Embryonic facial prominence (tissue), 1 donor: ENCODE measurements at regions not wholly inside any gene's neighbourhood (a gene's known extent, or its start where the extent isn't known, plus 50 kb on each side); places are given as distances from the start of the nearest gene placed in this dataset.
"Not testable (repeated sequence)": the region's sequence is repeated elsewhere in the genome, so short reads cannot be mapped to it uniquely, and the experiment has no call there.

ENCODE experiments used
- DNase-seq: peaks from one replicate; pipeline ENCODE4 v3.0.0-alpha.2; 2016; ENCODE audit errors: extremely low spot score

DNA sequence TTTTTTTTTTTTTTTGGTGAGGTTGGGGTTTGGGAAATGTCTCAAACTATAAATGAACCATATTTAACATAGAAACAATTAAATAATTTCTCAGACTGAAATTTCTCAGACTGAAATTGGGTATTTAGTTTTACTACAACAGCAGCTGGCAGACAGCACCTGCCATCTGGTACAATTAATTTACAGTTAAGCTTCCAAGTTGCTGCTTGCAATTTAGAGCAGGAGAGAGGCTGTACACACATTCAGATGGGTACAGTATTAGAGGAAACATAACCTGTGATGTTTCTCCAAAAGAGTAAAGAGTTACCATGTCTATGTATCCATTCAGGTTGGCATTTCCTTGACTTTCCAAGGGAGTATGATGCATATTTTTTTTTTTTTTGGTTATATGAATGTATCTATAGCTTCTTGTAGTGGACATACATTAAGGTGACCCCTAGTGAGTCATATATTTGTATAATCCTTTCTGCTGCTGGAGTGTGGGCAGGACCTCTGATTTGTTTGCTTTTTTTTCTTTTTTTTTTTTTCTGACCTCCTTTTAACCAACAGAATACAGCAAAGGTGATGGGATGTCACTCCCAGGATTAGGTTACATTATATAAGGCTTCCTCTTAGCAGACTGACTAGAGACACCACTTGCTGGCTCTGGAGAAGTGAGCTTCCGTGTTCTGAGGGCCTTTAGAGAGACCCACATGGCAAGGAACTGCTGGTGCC is 201.7 kb downstream of the PTH2R start:
- no peak for DNase-seq

DNA sequence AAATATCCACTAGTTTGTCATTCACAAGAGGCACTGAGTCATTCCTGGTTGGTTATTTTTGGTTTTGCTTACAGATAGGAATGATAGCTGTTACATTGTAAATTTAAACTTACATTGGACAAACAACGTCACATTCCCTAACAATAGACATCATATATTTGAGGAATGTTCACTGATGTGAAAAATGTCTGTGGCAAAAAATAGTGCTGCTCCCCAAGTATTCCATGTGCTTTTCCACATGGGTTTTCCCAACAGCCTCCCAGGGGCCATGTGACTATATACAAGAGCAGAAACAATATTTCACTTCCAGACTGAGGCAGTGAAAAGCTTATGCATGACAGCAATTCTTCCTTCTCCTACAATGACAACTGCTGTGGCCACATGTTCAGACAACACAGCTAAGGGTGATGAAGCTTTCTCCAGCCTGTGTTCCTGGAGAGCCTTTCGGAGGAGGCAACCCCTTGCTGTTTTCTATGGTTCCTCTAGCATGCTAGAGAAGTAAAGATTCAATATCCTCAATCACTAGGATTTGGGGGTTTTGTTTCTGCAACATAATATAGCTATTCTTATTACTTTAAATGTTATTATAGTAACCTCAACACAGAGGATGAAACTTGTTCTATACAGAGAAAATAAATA is 202.7 kb downstream of the PTH2R start:
- no peak for DNase-seq

- not testable (repeated sequence) for DNase-seq
Observed at GRCh38 chr2:208615675-208616074, 209.1 kb downstream of the PTH2R start.

- no peak for DNase-seq
Observed at GRCh38 chr2:208618220-208618619, 211.6 kb downstream of the PTH2R start.

DNA sequence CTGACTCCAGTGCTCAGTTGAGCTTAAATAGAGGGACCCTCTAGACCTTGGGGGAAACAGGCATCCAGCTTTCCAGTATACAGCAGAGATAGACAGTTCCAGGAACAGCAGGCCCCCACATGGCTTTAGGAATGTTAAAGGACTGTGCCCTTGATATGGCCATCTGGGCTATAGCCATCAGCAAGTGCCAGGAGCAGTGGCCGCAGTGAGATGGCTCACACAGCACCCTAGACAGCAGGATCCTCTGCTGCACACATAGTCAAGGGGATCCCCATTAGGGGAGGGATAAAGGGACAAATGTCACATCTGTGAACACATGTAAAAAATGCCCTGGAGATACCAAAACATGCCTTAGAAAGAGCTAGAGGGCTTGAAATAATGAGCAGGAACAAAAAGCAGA is 213.4 kb downstream of the PTH2R start:
- DNase-seq, result no peak

GRCh38 chr2:208620487-208620978 is 213.9 kb downstream of the PTH2R start:
- no peak for DNase-seq

DNA sequence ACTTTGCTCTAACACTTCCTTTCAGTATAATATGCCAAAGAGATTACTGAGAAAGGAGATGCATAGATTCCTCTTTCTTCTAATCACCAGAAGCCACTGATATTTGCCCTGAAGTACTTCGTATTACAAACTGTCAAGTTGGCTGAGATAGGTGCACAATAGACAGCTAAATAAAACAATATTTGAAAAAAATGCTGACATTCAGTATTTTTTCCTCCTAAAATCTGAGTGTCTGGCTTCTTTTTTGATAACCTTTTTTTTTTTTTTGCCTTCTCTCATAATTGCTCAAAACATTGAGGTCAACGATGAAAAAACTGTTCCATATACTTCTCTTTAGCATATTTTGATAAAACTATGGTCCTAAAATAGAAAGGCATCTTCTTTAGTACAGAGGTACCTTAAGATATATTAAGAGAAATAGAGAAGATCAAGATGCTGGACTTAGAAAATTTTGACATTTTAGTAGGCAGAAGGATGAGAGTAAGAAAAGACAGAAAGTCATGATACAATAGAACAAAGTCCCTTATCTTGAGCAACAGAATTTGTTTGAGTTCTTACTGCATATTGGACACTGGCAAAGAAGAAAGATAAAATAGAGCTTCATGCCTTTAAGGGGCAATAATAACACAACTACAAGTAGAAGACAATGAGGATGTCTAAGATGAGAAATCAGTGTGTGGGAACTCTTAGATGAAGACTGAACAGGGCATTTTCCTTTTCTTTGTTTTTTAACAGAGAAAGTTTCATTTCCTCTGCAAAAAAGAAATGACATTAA is 220.7 kb downstream of the PTH2R start:
- DNase-seq, result no peak

GRCh38 chr2:208627916-208628315 is 221.3 kb downstream of the PTH2R start:
- no peak for DNase-seq

- DNase-seq, result no peak
Observed at GRCh38 chr2:208638059-208638458, 231.5 kb downstream of the PTH2R start.

DNA sequence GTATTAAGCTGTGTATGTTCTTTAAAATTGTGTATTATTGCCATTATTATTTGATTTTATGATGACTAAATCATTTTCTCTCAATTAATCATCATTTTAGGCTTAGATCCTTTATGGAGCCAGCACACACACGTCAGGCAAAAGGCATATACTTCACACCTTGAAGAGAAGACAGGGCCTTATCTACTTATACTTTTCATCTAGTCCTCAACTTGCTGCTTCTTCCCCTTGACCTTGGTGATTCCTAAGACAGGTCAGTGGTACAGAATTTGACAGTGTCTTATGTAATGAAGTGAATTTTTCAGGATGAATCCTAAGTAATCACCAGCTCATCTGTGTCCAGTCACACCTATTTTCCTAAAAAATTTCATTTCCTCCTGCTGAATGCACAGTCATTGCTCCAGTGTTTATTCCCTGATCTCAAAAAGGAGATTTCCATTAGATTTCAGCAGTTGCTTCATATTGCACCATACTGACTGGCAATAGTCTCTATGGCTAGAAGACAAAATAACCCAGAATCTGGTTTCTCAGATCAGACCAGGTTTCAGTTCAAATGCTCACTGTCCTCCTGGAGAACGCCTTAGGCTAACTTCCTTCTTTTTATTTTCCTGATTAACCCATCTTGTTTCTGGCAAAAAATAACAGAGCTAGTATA is 235.7 kb downstream of the PTH2R start:
- DNase-seq, result no peak

DNA sequence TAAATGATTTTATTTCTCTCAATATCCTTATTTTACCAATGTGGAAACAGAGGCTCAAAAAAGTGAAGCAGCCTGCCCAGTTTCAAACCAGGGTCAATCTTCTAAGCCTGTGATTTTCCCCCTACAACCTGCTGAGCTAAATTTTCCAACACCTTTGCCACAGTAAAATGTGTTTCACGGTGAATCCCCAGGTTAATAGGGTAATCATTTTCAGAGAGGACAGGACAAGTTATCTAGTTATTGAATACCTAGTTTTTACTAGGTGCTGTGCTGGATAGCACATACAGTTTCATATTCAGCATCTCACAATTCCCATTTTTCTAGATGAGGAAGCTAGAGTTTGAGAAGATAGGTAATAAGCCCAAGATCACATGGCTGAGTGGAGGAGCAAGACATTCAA is 236.6 kb downstream of the PTH2R start:
- no peak for DNase-seq

DNA sequence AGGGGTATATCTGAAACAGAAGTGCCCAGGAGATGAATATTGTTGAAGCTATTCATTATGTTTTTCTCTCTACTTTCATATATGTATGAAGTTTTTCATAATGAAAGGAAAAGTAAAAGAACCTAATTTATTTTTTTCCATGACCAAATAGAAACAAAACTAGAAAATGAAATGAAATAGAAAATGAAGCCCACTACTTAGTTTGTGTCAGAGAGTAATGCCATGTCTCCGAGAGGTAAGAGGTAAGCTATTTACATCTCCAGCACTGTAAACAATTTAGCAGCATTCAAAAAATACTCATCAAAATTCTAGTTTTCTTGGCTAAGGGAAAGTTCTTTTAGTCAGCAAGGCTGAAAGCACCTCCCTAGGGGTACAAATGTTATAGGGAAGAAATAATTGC is 238.6 kb downstream of the PTH2R start:
- no peak for DNase-seq

DNA sequence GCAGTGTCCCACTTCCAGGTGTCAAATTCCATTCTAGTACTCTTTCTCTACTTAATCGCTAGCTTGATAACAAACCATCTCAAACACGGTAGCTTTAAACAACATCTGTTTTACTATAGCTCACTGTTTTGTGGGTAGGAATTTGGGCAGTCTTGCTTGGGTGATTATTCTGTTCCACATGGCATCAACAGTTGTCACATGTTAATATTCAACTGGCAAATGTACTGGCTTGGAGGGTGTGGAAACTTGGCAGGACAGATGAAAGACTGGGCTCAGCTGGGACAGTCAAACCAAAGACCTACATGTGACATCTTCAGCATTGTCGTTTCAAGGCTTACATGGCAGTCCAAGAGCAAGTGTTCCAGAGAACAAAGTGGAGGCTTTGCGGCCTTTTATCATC is 241.8 kb downstream of the PTH2R start:
- DNase-seq, result no peak

DNA sequence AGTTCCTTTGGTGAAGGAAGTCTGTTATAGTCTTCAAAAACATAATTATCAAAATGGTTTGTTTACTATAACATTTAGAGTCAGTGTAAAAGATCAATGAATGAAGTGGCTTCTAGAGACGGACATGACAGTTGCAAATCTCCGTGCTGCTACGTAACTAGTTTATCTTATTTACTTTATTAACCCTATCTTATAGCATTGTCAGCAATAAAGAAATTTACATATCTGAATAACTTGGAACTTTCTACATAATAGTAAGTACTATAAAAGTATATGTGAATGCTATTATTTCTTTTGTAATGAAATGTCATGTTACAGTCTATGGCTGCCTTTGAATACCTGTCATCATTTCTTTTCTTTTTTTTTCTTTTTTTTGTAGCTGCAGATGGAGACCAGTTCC is 246.8 kb downstream of the PTH2R start:
- DNase-seq, result no peak

DNA sequence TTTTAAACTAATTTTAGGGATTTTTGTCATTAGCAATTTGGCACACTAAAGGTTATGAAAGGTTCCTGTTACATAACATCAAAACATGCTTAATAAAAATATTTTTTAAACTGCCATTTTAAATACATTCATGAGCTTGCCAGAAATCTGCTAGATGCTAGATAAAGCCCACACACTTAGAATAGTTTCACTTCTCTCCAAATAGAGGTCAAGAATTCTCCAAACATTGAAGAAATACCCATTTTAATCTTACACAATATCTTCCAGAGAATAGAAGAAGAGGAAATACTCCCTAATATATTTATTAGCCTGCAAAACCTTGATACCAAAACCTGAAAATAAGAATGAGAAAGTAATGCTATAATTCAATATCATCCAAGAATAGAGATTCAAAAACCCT is 247.5 kb downstream of the PTH2R start:
- DNase-seq, result no peak

- no peak for DNase-seq
Observed at GRCh38 chr2:208657468-208657867, 250.9 kb downstream of the PTH2R start.

DNA sequence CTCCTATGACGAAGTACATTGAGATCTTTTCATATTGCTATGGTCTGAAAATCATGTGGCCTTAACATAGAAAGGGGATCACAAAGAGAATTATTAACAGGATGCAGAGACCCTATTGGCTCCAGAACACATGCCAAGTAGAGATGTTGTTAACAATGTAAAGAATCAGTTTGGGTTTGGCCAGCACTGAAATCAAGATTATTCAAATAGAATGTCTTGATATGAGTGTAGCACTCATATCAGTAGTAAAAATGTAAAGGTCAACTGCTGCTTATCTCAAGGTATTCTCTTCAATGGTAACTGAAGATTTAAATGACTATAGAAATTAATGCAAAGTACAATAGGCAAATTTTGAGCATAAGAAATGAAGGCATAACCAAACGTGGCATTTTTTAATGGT is 262.8 kb downstream of the PTH2R start:
- DNase-seq, result no peak

- DNase-seq, result no peak
Observed at GRCh38 chr2:208671284-208671683, 264.7 kb downstream of the PTH2R start.

- no peak for DNase-seq
Observed at GRCh38 chr2:208671886-208672680, 265.5 kb downstream of the PTH2R start.

- no peak for DNase-seq
Observed at GRCh38 chr2:208673631-208674030, 267.0 kb downstream of the PTH2R start.

- no peak for DNase-seq
Observed at GRCh38 chr2:208674919-208675318, 268.3 kb downstream of the PTH2R start.
